H9 (cell line): ENCODE measurements at regions not wholly inside any gene's neighbourhood (a gene's known extent, or its start where the extent isn't known, plus 50 kb on each side); places are given as distances from the start of the nearest gene placed in this dataset.
"Not testable (repeated sequence)": the region's sequence is repeated elsewhere in the genome, so short reads cannot be mapped to it uniquely, and the experiment has no call there.

Experiments used
- DNase-seq: peaks from one replicate; pipeline ENCODE4 v3.0.0-alpha.2; 2017
- H2AFZ ChIP-seq: one replicate; pipeline ENCODE4 v1.6.1; 2013; ENCODE audit warnings: mild to moderate bottlenecking, low read length, control low read depth, moderate library complexity
- H2AK5ac ChIP-seq: 2 replicates; pipeline ENCODE4 v1.6.1; 2013; ENCODE audit warnings: low read length, control low read depth, mixed read lengths; ENCODE audit not compliant: insufficient read length
- H2BK120ac ChIP-seq: one replicate; pipeline ENCODE4 v1.6.1; 2013; ENCODE audit warnings: low read depth, mild to moderate bottlenecking, low read length, control low read depth, inconsistent platforms; ENCODE audit not compliant: poor library complexity, severe bottlenecking
- H2BK12ac ChIP-seq: 2 replicates; pipeline ENCODE4 v1.6.1; 2013; ENCODE audit warnings: low read length, control low read depth, mixed read lengths, low read depth; ENCODE audit not compliant: insufficient read length
- H2BK15ac ChIP-seq: 2 replicates; pipeline ENCODE4 v1.6.1; 2013; ENCODE audit warnings: low read depth, low read length, control low read depth
- H2BK20ac ChIP-seq: one replicate; pipeline ENCODE4 v1.6.1; 2013; ENCODE audit warnings: low read depth, mild to moderate bottlenecking, low read length, control low read depth, inconsistent platforms; ENCODE audit not compliant: poor library complexity, severe bottlenecking
- H2BK5ac ChIP-seq: 2 replicates; pipeline ENCODE4 v1.6.1; 2013; ENCODE audit warnings: low read length, control low read depth, mixed read lengths; ENCODE audit not compliant: insufficient read length
- H3K14ac ChIP-seq: 2 replicates; pipeline ENCODE4 v1.6.1; 2013; ENCODE audit warnings: low read length, control low read depth; ENCODE audit not compliant: insufficient read depth
- H3K18ac ChIP-seq: 2 replicates; pipeline ENCODE4 v1.6.1; 2013; ENCODE audit warnings: low read depth, mild to moderate bottlenecking, mixed read lengths, low read length, control low read depth; ENCODE audit not compliant: insufficient read length
- H3K23ac ChIP-seq: 2 replicates; pipeline ENCODE4 v1.6.1; 2013; ENCODE audit warnings: low read length, control low read depth, mixed read lengths, low read depth; ENCODE audit not compliant: insufficient read length
- H3K23me2 ChIP-seq: 2 replicates; pipeline ENCODE4 v1.6.1; 2013; ENCODE audit warnings: low read depth, mild to moderate bottlenecking, mixed read lengths, low read length, control low read depth; ENCODE audit not compliant: insufficient read length, poor library complexity, severe bottlenecking
- H3K27ac ChIP-seq: 2 replicates; pipeline ENCODE4 v1.5.1; 2013; ENCODE audit warnings: low read length, control low read depth, mixed read lengths, low read depth; ENCODE audit not compliant: insufficient read length
- H3K27me3 ChIP-seq: 2 replicates; pipeline ENCODE4 v1.6.1; 2013; ENCODE audit warnings: low read length, control low read depth, inconsistent platforms; ENCODE audit not compliant: insufficient read depth
- H3K4ac ChIP-seq: 2 replicates; pipeline ENCODE4 v1.6.1; 2013; ENCODE audit warnings: low read depth, mild to moderate bottlenecking, control low read depth, inconsistent platforms, low read length, moderate library complexity
- H3K4me1 ChIP-seq: 2 replicates; pipeline ENCODE4 v1.6.1; 2013; ENCODE audit warnings: low read length, control low read depth, inconsistent platforms; ENCODE audit not compliant: insufficient read depth
- H3K4me2 ChIP-seq: 2 replicates; pipeline ENCODE4 v1.6.1; 2013; ENCODE audit warnings: low read length, control low read depth, mixed read lengths; ENCODE audit not compliant: insufficient read length, insufficient read depth
- H3K56ac ChIP-seq: 2 replicates; pipeline ENCODE4 v1.6.1; 2013; ENCODE audit warnings: low read depth, mild to moderate bottlenecking, mixed read lengths, low read length, control low read depth; ENCODE audit not compliant: insufficient read length
- H3K79me1 ChIP-seq: 2 replicates; pipeline ENCODE4 v1.6.1; 2013; ENCODE audit warnings: low read depth, mild to moderate bottlenecking, moderate library complexity, low read length, control low read depth, inconsistent platforms; ENCODE audit not compliant: insufficient read depth, poor library complexity, severe bottlenecking
- H3K79me2 ChIP-seq: 2 replicates; pipeline ENCODE4 v1.6.1; 2013; ENCODE audit warnings: low read length, control low read depth, inconsistent platforms; ENCODE audit not compliant: insufficient read depth
- H3K9ac ChIP-seq: 2 replicates; pipeline ENCODE4 v1.6.1; 2013; ENCODE audit warnings: low read length, control low read depth, mixed read lengths; ENCODE audit not compliant: insufficient read length; ENCODE audit errors: extremely low read depth
- H3K9me3 ChIP-seq: one replicate; pipeline ENCODE4 v1.6.1; 2013; ENCODE audit warnings: low read depth, low read length, inconsistent platforms; ENCODE audit not compliant: control insufficient read depth
- H3T11ph ChIP-seq: one replicate; pipeline ENCODE4 v1.6.1; 2013; ENCODE audit warnings: mild to moderate bottlenecking, low read length, control low read depth, inconsistent platforms
- H4K20me1 ChIP-seq: one replicate; pipeline ENCODE4 v1.6.1; 2013; ENCODE audit not compliant: control insufficient read depth, insufficient read length, insufficient read depth
- H4K5ac ChIP-seq: 2 replicates; pipeline ENCODE4 v1.6.1; 2013; ENCODE audit warnings: low read depth, mild to moderate bottlenecking, mixed read lengths, low read length, control low read depth; ENCODE audit not compliant: insufficient read length
- H4K8ac ChIP-seq: replicated peaks from 2 replicates; pipeline ENCODE4 v1.6.1; 2013; ENCODE audit warnings: low read length, control low read depth, mixed read lengths, low read depth; ENCODE audit not compliant: insufficient read length
- H4K91ac ChIP-seq: 2 replicates; pipeline ENCODE4 v1.6.1; 2013; ENCODE audit warnings: low read depth, mild to moderate bottlenecking, moderate library complexity, mixed read lengths, low read length, control low read depth; ENCODE audit not compliant: insufficient read length
- H3K27ac Mint-ChIP-seq, 3 experiments: 2 replicates in 2 of 3; 3 replicates in 1 of 3; pipeline ENCODE4 v1.8.0; 2020 to 2021; ENCODE audit warnings: mixed read lengths in 3 of 3, mild to moderate bottlenecking in 1 of 3, moderate library complexity in 1 of 3
- H3K27me3 Mint-ChIP-seq: 2 replicates; pipeline ENCODE4 v1.8.0; 2021; ENCODE audit warnings: low read depth, mild to moderate bottlenecking, moderate library complexity, mixed read lengths
- H3K36me3 Mint-ChIP-seq, 3 experiments: 2 replicates in 2 of 3; 3 replicates in 1 of 3; pipeline ENCODE4 v1.8.0; 2020 to 2021; ENCODE audit warnings: low read depth in 3 of 3, mixed read lengths in 3 of 3; ENCODE audit not compliant: insufficient read depth in 1 of 3
- H3K4me1 Mint-ChIP-seq, 2 experiments: 2 replicates each; pipeline ENCODE4 v1.8.0; 2020; ENCODE audit warnings: mixed read lengths in 2 of 2
- H3K4me3 Mint-ChIP-seq, 2 experiments: 2 replicates in 1 of 2; 3 replicates in 1 of 2; pipeline ENCODE4 v1.8.0; 2020 to 2021; ENCODE audit warnings: mild to moderate bottlenecking in 2 of 2, mixed read lengths in 2 of 2, moderate library complexity in 1 of 2
- H3K9me3 Mint-ChIP-seq, 2 experiments: 2 replicates in 1 of 2; 3 replicates in 1 of 2; pipeline ENCODE4 v1.8.0; 2020; ENCODE audit warnings: mild to moderate bottlenecking in 2 of 2, mixed read lengths in 2 of 2, moderate library complexity in 1 of 2
- WGBS: extraction: QIAGEN DNeasy Blood & Tissue Kit; methylation state at CpG from one replicate; pipeline ENCODE4 v1.1.7; 2013; ENCODE audit warnings: missing lambda C conversion rate, low lambda C conversion rate, mixed read lengths; ENCODE audit not compliant: insufficient read length; ENCODE audit errors: extremely low coverage; 5-methylcytosine and 5-hydroxymethylcytosine counted together

- peaks cover 6 to 13% of the 10 kb centered on the region in 2 experiments; a peak in 4 of 5 replicates for H3K9me3 Mint-ChIP-seq
- not testable (repeated sequence) for H3K4me2 ChIP-seq, H3T11ph ChIP-seq, H3K14ac ChIP-seq, H3K79me1 ChIP-seq, H4K5ac ChIP-seq, H2BK15ac ChIP-seq, H3K18ac ChIP-seq, H3K27me3 Mint-ChIP-seq, H2BK12ac ChIP-seq, H3K56ac ChIP-seq, H2BK5ac ChIP-seq, H3K27ac ChIP-seq, H3K4me1 ChIP-seq, H3K4me1 Mint-ChIP-seq, H3K27me3 ChIP-seq, H3K9me3 ChIP-seq, H3K4ac ChIP-seq, H2AFZ ChIP-seq, H2AK5ac ChIP-seq, H4K20me1 ChIP-seq, H4K8ac ChIP-seq, H3K79me2 ChIP-seq, H2BK120ac ChIP-seq, H3K4me3 Mint-ChIP-seq, H3K36me3 Mint-ChIP-seq, H3K23me2 ChIP-seq, H2BK20ac ChIP-seq, DNase-seq, H3K27ac Mint-ChIP-seq, H3K9ac ChIP-seq, H4K91ac ChIP-seq, H3K23ac ChIP-seq
- WGBS = no CpG with 5 or more reads among the region's 4 CpGs
Observed at GRCh38 chr2:90097617-90098016, 1406.1 kb downstream of the RPIA start.
